Germinal center (tissue), 1 donor: ENCODE measurements at regions not wholly inside any gene's neighbourhood (a gene's known extent, or its start where the extent isn't known, plus 50 kb on each side); places are given as distances from the start of the nearest gene placed in this dataset.

Source experiments
- DNase-seq: peaks from one replicate; pipeline ENCODE4 v3.0.0; 2012; ENCODE audit warnings: mixed read lengths, low spot score

- DNase-seq: no peak
Measured at GRCh38 chr12:34291001-34291400, 268.7 kb downstream of the ALG10 start.

- DNase-seq: no peak
Measured at GRCh38 chr12:34291426-34291901, 269.2 kb downstream of the ALG10 start.

DNA sequence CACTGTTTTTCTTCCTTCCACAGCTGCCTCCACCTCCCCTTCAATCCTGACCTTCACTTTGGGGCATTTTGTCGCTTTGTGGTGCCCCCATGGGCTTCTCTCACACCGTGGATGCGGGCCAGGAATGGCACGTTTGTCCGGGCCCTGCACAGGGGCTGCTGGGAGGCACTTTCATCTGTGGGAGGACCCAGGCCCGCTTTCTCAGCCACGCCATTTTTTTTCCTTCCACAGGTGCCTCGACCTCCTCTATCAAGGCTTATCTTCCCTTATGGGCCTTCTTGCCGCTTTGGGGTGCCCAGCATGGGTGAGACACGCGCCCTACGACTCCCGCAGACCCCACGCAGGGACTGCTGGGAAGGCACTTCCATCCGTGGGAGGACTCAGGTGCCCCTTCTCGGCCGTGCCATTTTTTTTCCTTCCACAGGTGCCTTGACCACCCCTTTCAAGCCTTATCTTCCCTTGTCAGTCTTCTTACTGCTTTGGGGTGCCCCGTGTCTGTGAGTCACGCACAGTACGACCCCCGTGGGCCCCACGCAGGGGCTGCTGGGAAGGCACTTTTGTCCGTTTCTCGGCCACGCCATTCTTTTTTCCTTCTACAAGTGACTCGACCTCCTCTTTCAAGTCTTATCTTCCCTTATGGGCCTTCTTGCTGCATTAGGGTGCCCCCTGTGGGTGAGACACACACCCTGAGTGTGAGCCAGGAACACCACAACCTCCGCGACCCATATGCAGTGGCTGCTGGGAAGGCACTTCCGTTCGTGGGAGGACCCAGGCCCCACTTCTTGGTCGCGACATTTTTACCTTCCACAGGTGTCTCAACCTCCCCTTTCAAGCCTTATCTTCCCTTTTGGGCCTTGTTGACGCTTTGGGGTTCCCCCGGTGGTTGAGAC lies 270.7 kb downstream of the ALG10 start:
- no peak for DNase-seq

- DNase-seq: no peak
Measured at GRCh38 chr12:34294137-34294536, 271.8 kb downstream of the ALG10 start.

DNA sequence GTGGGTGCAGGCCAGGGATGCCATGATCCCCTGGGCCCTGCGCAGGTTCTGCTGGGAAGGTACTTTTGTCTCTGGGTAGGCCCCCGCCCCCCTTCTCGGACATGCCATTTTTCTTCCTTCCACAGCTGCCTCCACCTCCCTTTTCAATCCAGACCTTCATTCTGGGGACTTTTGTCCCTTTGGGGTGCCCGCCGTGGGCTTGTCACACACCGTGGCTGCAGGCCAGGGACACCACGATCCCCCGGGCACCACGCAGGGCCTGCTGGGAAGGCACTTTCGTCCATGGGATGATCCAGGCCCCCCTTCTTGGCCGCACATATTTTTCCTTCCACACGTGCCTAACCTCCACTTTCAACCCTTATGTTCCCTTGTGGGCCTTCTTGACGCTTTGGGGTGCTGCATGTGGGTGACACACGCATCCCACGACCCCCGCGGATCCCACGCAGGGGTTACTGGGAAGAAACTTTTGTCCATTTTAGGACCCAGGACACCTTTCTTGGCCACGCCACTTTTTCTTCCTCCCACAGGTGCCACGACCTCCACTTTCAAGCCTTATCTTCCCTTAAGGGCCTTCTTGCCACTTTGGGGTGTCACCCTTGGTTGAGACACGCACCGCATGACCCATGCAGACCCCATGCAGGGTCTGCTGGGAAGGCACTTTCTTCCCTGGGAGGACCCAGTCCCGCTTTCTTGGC lies 272.5 kb downstream of the ALG10 start:
- no peak for DNase-seq

- DNase-seq: no peak
Measured at GRCh38 chr12:34295366-34296142, 273.3 kb downstream of the ALG10 start.

GRCh38 chr12:34296143-34297041 lies 274.1 kb downstream of the ALG10 start:
- DNase-seq: no peak

DNA sequence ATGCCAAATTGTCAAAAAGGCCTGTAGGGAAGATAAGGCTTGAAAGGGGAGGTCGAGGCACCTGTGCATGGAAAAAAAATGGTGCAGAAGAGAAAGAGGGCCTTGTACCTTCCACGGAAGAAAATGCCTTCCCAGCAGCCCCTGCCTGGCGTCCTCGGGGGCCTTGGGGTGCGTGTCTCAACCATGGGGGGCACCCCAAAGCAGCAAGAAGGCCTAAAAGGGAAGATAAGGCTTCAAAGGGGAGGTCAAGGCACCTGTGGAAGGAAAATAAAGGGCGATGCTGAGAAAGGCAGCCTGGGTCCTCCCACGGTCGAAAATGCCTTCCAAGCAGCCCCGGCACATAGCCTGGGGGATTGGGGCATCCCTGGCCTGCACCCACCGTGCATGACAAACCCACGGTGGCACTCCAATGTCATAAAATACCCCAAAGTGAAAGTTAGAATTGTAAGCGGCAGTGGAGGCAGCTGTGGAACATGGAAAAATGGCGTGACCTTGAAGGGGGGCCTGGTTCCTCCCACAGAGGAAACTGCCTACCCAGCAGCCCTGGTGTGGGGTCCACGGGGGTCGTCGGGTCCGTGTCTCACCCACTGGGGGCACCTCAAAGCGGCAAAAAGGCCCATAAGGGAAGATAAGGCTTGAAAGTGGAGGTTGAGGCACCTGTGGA lies 275.0 kb downstream of the ALG10 start:
- DNase-seq: no peak

DNA sequence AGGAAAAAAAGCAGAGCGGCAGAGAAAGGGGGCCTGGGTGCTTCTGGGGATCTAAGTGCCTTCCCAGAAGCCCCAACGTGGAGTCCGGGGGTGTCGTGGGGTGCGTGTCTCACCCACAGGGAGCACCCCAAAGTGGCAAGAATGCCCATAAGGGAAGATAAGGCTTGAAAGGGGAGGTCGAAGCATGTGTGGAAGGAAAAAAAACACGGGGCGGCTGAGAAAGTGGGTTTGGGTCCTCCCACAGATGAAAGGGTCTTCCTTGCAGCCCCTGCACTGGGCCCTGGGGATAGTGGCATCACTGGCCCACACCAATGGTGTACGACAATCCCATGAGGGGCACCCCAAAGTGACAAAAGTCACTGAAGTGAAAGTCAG lies 275.5 kb downstream of the ALG10 start:
- no peak for DNase-seq

DNA sequence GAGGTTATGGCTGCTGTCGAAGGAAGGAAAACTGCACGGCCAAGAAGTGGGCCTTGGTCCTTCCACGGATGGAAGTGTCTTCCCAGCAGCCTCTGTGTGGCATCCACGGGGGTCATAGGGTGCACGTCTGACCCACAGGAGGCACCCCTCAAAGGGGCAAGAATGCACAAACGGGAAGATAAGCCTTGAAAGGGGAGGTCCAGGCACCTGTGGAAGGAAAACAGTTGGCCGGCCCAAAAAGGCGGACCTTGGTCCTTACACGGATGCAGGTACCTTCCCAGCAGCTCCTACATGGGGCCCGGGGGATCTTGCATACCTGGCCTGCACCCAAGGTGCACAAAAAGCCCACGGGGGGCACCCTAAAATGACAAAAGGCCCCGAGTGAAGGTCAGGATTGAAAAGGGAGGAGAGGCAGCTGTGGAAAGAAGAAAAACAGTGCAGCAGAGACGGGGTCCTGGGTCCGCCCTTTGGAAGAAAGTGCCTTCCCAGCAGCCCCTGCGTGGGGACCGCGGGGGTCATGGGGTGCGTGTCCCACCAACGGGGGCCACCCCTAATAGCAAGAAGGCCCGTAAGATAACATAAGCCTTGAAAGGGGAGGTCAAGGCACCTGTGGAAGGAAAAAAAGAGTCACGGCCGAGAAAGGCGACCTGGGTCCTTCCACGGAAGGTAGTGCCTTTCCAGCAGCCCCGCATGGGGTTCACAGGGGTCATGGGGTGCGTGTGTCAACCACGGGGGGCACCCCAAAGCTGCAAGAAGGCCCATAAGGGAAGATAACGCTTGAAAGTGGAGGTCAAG lies 276.1 kb downstream of the ALG10 start:
- no peak for DNase-seq

DNA sequence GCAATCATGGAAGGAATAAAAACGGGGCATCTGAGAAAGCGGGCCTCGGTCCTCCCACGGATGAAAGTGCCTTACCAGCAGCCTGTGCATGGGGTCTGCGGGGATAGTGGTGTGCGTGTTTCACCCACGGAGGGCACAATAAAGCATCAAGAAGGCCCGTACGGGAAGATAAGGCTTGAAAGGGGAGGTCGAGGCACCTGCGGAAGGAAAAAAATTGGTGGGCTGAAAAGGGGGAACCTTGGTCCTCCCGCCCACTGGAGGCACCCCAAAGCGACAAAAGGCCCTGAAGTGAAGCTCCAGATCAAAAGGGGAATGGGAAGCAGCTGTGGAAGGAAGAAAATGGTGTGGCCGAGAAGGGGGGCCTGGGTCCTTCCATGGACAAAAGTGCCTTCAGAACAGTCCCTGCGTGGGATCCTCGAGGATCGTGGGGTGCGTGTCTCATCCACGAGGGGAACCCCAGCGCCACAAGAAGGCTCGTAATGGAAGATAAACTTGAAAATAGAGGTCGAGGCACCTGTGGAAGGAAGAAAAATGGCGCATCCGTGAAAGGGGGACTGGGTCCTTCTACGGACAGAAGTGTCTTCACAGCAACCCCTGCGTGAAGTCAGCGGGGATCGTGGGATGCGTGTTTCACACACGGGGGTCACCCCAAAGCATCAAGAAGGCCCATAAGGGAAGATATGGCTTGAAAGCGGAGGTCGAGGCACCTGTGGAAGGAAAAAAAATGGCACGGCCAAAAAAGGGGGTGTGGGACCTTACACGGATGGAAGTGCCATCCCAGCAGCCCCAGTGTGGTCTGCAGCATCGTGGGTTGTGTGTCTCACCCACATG lies 276.9 kb downstream of the ALG10 start:
- no peak for DNase-seq

GRCh38 chr12:34299802-34300193 lies 277.5 kb downstream of the ALG10 start:
- DNase-seq: no peak

- DNase-seq: no peak
Measured at GRCh38 chr12:34300376-34301250, 278.3 kb downstream of the ALG10 start.

DNA sequence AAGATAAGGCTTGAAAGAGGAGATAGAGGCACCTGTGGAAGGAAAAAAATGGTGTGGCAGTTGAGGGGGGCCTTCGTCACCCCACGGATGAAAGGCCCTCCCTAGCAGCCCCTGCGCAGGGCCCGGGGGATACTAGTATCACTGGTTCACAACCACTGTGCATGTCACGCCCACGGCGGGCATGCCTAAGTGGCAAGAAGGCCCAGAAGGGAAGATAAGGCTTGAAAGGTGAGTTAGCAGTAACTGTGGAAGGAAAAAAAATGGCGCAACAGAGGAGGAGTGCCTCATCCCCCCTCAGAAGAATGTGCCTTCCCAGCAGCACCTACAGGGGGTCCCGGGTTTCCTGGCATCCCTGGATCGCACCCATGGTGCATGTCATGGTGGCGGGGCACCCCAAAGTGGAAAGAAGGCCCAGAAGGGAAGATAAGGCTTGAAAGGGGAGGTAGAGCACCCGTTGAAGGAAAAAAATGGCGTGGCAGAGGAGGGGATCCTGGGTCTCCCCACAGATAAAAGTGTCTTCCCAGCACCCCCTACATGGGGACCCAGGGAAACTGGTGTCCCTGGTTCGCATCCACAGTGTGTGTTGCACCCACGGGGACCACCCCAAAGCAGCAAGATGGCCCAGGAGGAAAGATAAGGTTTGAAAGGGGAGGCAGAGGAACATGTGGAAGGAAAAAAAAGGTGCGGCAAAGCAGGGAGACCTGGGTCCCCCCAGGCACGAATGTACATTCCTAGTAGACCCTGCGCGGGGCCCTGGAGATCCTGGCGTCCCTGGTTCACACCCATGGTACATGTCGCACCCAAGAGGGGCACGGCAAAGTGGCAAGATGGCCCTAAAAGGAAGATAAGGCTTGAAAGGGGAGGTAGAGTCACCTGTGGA lies 279.2 kb downstream of the ALG10 start:
- no peak for DNase-seq

GRCh38 chr12:34302131-34302885 lies 280.0 kb downstream of the ALG10 start:
- DNase-seq: no peak

GRCh38 chr12:34303091-34303870 lies 281.0 kb downstream of the ALG10 start:
- DNase-seq: no peak
